DOHH2 (cell line): ENCODE measurements at regions not wholly inside any gene's neighbourhood (a gene's known extent, or its start where the extent isn't known, plus 50 kb on each side); places are given as distances from the start of the nearest gene placed in this dataset.

Experiments used
- H3F3A ChIP-seq: fragments of 200-600 bp; sonication (generic), shearing (Covaris generic); 2 replicates; pipeline ENCODE4 v1.6.0; 2016; ENCODE audit warnings: antibody characterized with exemption, mild to moderate bottlenecking; ENCODE audit not compliant: control insufficient read depth, insufficient read depth
- H3K27ac ChIP-seq: fragments of 200-600 bp; sonication (generic); 2 replicates; pipeline ENCODE4 v1.5.1; 2014; ENCODE audit warnings: low read depth, mild to moderate bottlenecking, low read length, moderate library complexity
- H3K27me3 ChIP-seq: fragments of 200-600 bp; sonication (generic); 2 replicates; pipeline ENCODE4 v1.6.1; 2014; ENCODE audit warnings: mild to moderate bottlenecking, low read length, mixed read lengths; ENCODE audit not compliant: control insufficient read depth
- H3K36me3 ChIP-seq: fragments of 200-600 bp; sonication (generic); 2 replicates; pipeline ENCODE4 v1.6.1; 2014; ENCODE audit warnings: mild to moderate bottlenecking, low read length, moderate library complexity, mixed read lengths; ENCODE audit not compliant: control insufficient read depth
- H3K4me1 ChIP-seq: fragments of 200-600 bp; sonication (generic); 2 replicates; pipeline ENCODE4 v1.6.1; 2014; ENCODE audit warnings: mild to moderate bottlenecking, low read length, mixed read lengths; ENCODE audit not compliant: control insufficient read depth
- H3K4me2 ChIP-seq: fragments of 200-600 bp; sonication (generic); 2 replicates; pipeline ENCODE4 v1.6.0; 2014; ENCODE audit warnings: mild to moderate bottlenecking, low read length, moderate library complexity
- H3K4me3 ChIP-seq: fragments of 200-600 bp; sonication (generic); 2 replicates; pipeline ENCODE4 v1.5.1; 2014; ENCODE audit warnings: mild to moderate bottlenecking, low read length, mixed read lengths
- H3K79me2 ChIP-seq: fragments of 200-600 bp; sonication (generic); 2 replicates; pipeline ENCODE4 v1.6.1; 2014; ENCODE audit warnings: mild to moderate bottlenecking, low read length, mixed read lengths; ENCODE audit not compliant: control insufficient read depth
- H3K9me2 ChIP-seq: fragments of 200-600 bp; sonication (generic); replicated peaks from 2 replicates; pipeline ENCODE4 v1.6.1; 2014; ENCODE audit warnings: mild to moderate bottlenecking, low read length, mixed read lengths; ENCODE audit not compliant: control insufficient read depth
- H3K9me3 ChIP-seq: fragments of 200-600 bp; sonication (generic); 2 replicates; pipeline ENCODE4 v1.6.1; 2014; ENCODE audit warnings: antibody characterized with exemption, low read length, mixed read lengths; ENCODE audit not compliant: control insufficient read depth, insufficient read depth
- H4K20me1 ChIP-seq: fragments of 200-600 bp; sonication (generic); 2 replicates; pipeline ENCODE4 v1.6.0; 2014; ENCODE audit warnings: low read depth, mild to moderate bottlenecking, antibody characterized with exemption, low read length, moderate library complexity; ENCODE audit not compliant: control insufficient read depth, insufficient read depth
- CTCF ChIP-seq: fragments of 200-600 bp; sonication (generic); IDR thresholded peaks from one replicate; pipeline ENCODE4 v1.5.1; 2014; ENCODE audit warnings: antibody characterized with exemption, mild to moderate bottlenecking, low read depth, low read length; ENCODE audit not compliant: poor library complexity, severe bottlenecking
- EZH2phosphoT487 ChIP-seq: fragments of 200-600 bp; sonication (generic); IDR thresholded peaks from 2 replicates; pipeline ENCODE4 v1.6.1; 2017; ENCODE audit warnings: borderline replicate concordance, mild to moderate bottlenecking, antibody characterized with exemption, low read length, moderate library complexity, mixed read lengths

- Histone ChIP-seq H3K9me2 (no peaks in the 10 kb centered on the region), H3K27me3 (no peaks in the 10 kb centered on the region), H3K4me2 (no peak overlapping the region), H3K4me1 (no peaks in the 10 kb centered on the region), H4K20me1 (no peaks in the 10 kb centered on the region), H3K36me3 (no peaks in the 10 kb centered on the region), H3K27ac (no peak overlapping the region), H3K4me3 (no peak overlapping the region), H3K79me2 (no peaks in the 10 kb centered on the region), H3F3A (no peaks in the 10 kb centered on the region), H3K9me3 (peaks cover 9% of the 10 kb centered on the region; the same call in 1 of the 2 replicates)
- TF ChIP-seq CTCF = no peak
- TF ChIP-seq EZH2phosphoT487 = no peak
These were observed 250.8 kb upstream of the B3GAT1 start for GRCh38 chr11:134662629-134663360.

DNA sequence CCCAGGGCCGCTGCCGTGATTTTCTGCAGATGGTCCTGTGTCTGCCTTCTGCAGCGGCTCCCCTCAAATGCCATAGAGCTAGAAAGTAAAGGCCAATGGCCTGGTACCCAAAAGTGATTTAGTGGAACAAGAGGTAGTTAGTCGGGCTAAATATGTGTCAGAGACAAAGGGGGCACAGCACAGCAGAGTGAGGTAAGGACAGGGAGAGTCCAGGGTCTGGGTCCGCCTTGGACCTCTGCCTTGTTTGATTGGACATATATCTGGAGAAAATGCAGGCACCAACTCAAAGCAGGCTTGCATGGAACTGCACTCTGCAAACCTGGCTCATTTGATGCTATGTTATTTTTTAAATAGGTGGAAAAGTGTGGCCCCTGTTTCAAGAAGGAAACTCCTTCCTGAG, 249.6 kb upstream of the B3GAT1 start:
- Histone ChIP-seq H3K4me2 (no peak overlapping the region), H3K9me2 (no peaks in the 10 kb centered on the region), H4K20me1 (no peaks in the 10 kb centered on the region), H3K79me2 (no peaks in the 10 kb centered on the region), H3K4me1 (no peaks in the 10 kb centered on the region), H3K27ac (no peak overlapping the region), H3K4me3 (no peak overlapping the region), H3K36me3 (no peaks in the 10 kb centered on the region), H3K9me3 (peaks cover 9% of the 10 kb centered on the region; the same call in 1 of the 2 replicates), H3K27me3 (no peaks in the 10 kb centered on the region), H3F3A (no peaks in the 10 kb centered on the region)
- TF ChIP-seq CTCF (no peak), EZH2phosphoT487 (no peak)

DNA sequence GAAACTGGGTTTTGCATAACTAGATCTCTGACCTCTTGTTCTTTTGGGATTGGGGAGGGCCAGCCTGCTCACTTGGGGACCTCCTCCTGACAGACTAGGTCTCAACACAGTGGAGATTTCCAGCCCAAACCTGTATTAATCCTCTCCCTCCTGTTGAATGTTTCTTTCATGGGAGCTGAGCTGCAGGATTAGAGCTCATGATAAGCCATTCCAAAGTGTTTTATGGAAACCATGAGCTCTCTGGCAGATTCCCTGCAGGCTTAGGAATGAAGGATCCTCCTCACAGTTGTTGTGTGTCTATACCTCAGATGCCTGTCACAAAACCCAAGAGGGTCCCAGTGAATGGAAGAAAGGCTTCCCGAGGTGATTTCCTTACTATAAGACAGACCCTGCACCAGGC, 248.4 kb upstream of the B3GAT1 start:
- Histone ChIP-seq H3K79me2 (no peaks in the 10 kb centered on the region), H3K36me3 (no peaks in the 10 kb centered on the region), H3K9me2 (no peaks in the 10 kb centered on the region), H3K27me3 (no peaks in the 10 kb centered on the region), H3K4me1 (no peaks in the 10 kb centered on the region), H3K4me2 (no peak overlapping the region), H3K9me3 (peaks cover 9% of the 10 kb centered on the region; the same call in 1 of the 2 replicates), H3F3A (no peaks in the 10 kb centered on the region), H4K20me1 (no peaks in the 10 kb centered on the region), H3K27ac (no peak overlapping the region), H3K4me3 (no peak overlapping the region)
- TF ChIP-seq EZH2phosphoT487 (no peak), CTCF (no peak)
